Transverse colon (tissue), 4 donors: ENCODE measurements at regions not wholly inside any gene's neighbourhood (a gene's known extent, or its start where the extent isn't known, plus 50 kb on each side); places are given as distances from the start of the nearest gene placed in this dataset.

Experiments
- DNase-seq: peaks from one replicate; pipeline ENCODE4 v3.0.0-alpha.2; 2019
- H3K27ac ChIP-seq, 4 donors: fragments of 200-600 bp; sonication (generic); 2 replicates each; pipeline ENCODE4 v1.5.1; 2016 to 2018; ENCODE audit warnings: inconsistent platforms in 4 of 4
- H3K27me3 ChIP-seq: fragments of 200-600 bp; sonication (generic); 2 replicates; pipeline ENCODE4 v1.5.1; 2017; ENCODE audit warnings: inconsistent platforms
- H3K36me3 ChIP-seq, 4 donors: fragments of 200-600 bp; sonication (generic); 2 replicates each; pipeline ENCODE4 v1.5.1; 2017 to 2019; ENCODE audit warnings: inconsistent platforms in 4 of 4
- H3K4me1 ChIP-seq, 4 donors: fragments of 200-600 bp; sonication (generic); 2 replicates each; pipeline ENCODE4 v1.5.1; 2017 to 2020; ENCODE audit warnings: inconsistent platforms in 4 of 4
- H3K4me3 ChIP-seq, 4 donors: fragments of 200-600 bp; sonication (generic); 1 replicate in 1 of 4; 2 replicates in 3 of 4; pipeline versions ENCODE4 v1.5.1 to v1.6.1; 2017 to 2019; ENCODE audit warnings: inconsistent platforms in 4 of 4
- H3K9me3 ChIP-seq, 2 donors: fragments of 200-600 bp; sonication (generic); 2 replicates each; pipeline ENCODE4 v1.5.1; 2017 to 2019; ENCODE audit warnings: inconsistent platforms in 2 of 2
- EP300 ChIP-seq: sonication (generic); formaldehyde crosslinking; IDR thresholded peaks from one replicate; pipeline ENCODE4 v1.6.1; 2017; ENCODE audit warnings: antibody characterized with exemption, low read depth
- POLR2A ChIP-seq: fragments of 450-650 bp; IDR thresholded peaks from one replicate; pipeline ENCODE4 v1.6.1; 2016; ENCODE audit warnings: antibody characterized with exemption, mild to moderate bottlenecking, moderate library complexity
- POLR2AphosphoS5 ChIP-seq, 3 donors: sonication (generic); formaldehyde crosslinking; IDR thresholded peaks; one replicate each; pipeline ENCODE4 v1.6.1; 2016; ENCODE audit warnings: antibody characterized with exemption in 3 of 3
- WGBS, 2 donors: methylation state at CpG; one replicate each; pipeline ENCODE4 v1.1.5; 2018; ENCODE audit warnings: low coverage in 1 of 2; 5-methylcytosine and 5-hydroxymethylcytosine counted together
- in situ Hi-C, 4 donors: fragments of 200-750 bp; cut with MboI; loops; one replicate each; pipeline versions ENCODE4 v1.15.0 to v1.15.1; 2017; ENCODE audit warnings: low sequenced_read_pairs in 3 of 4, low pct_ligation_motif_present in 1 of 4, low pct_unique_long_range_greater_than_20kb in 1 of 4
- intact Hi-C: fragments of 100-400 bp; cut with DNase I; formaldehyde crosslinking; loops from one replicate; pipeline ENCODE4 v1.15.1; 2023; ENCODE audit warnings: low total_unique reads
- TF ChIP-seq, protein P1 (sequence below), 5 experiments: fragments of 200-600 bp in 3 of 5; fragments of 450-650 bp in 2 of 5; sonication (generic) in 3 of 5; IDR thresholded peaks; 1 replicate in 2 of 5; 2 replicates in 3 of 5; pipeline ENCODE4 v1.5.1; 2016 to 2017; ENCODE audit warnings: antibody characterized with exemption in 5 of 5, inconsistent platforms in 3 of 5, mild to moderate bottlenecking in 2 of 5, moderate library complexity in 1 of 5

DNA sequence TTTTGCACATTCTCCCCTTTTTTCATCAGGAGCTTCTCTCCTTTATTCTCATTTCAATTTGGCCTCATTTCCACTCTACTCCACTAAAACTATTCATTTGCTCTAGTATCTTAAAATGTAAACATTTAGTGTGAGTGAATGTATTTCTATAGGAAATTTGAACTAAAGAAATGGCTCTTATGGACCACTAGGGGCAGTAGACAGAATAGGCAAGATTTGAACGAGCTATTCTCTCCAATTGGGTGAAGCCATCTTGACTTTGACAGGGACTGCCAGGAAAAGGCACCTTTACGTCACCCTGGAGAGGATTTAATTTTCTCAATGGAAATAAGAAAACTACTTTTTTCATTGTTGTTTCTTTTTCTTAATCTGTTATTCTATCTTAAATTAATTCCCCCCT lies 666.3 kb downstream of the DNAH5 start:
- H3K4me1 ChIP-seq: no peaks in the 10 kb centered on the region
- intact Hi-C loops: no loop called here
- no peaks in the 10 kb centered on the region for H3K36me3 ChIP-seq
- no peaks in the 10 kb centered on the region for H3K9me3 ChIP-seq
- H3K4me3 ChIP-seq: no peak overlapping the region
- H3K27ac ChIP-seq: no peak overlapping the region
- no peak for DNase-seq
- H3K27me3 ChIP-seq: no peaks in the 10 kb centered on the region
- 47 to 61% methylated on average over 2 of the region's 2 CpGs for WGBS, 2 donors
- in situ Hi-C loops: no loop called here
- TF ChIP-seq POLR2A: no peak
- TF ChIP-seq, protein P1, sequence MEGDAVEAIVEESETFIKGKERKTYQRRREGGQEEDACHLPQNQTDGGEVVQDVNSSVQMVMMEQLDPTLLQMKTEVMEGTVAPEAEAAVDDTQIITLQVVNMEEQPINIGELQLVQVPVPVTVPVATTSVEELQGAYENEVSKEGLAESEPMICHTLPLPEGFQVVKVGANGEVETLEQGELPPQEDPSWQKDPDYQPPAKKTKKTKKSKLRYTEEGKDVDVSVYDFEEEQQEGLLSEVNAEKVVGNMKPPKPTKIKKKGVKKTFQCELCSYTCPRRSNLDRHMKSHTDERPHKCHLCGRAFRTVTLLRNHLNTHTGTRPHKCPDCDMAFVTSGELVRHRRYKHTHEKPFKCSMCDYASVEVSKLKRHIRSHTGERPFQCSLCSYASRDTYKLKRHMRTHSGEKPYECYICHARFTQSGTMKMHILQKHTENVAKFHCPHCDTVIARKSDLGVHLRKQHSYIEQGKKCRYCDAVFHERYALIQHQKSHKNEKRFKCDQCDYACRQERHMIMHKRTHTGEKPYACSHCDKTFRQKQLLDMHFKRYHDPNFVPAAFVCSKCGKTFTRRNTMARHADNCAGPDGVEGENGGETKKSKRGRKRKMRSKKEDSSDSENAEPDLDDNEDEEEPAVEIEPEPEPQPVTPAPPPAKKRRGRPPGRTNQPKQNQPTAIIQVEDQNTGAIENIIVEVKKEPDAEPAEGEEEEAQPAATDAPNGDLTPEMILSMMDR (IDR thresholded peaks at IDR 0.05): no peak
- no peak for TF ChIP-seq POLR2AphosphoS5 (IDR thresholded peaks at IDR 0.05)
- TF ChIP-seq EP300: no peak

DNA sequence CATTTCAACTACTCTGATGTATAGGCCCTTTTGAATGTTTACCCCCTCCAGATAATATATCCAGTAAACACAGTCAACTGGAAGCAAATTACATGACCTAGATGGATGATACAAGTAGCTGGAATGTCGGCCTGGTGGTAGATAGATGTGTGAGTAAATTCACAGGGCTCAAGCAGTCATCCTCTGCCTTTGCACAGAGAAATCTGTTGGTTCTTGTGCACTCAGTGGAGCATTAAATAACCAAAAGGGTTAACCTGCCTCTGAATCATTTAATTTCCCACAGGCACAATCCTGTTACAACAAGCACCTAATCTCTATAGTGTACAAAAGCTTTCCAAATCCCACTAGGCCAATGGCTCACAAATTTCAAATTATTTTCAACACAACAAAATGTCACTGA lies 668.3 kb downstream of the DNAH5 start:
- DNase-seq: no peak
- Histone ChIP-seq H3K36me3 (no peaks in the 10 kb centered on the region), H3K27ac (no peak overlapping the region), H3K4me3 (no peak overlapping the region), H3K9me3 (no peaks in the 10 kb centered on the region), H3K4me1 (no peaks in the 10 kb centered on the region), H3K27me3 (no peaks in the 10 kb centered on the region)
- intact Hi-C loops (no loop called here), in situ Hi-C loops (no loop called here)
- no peak for TF ChIP-seq POLR2A
- no peak for TF ChIP-seq POLR2AphosphoS5 (IDR thresholded peaks at IDR 0.05)
- TF ChIP-seq, protein P1 (IDR thresholded peaks at IDR 0.05): no peak
- TF ChIP-seq EP300: no peak
- 60 to 63% methylated on average over 1 of the region's 1 CpG for WGBS, 2 donors

DNA sequence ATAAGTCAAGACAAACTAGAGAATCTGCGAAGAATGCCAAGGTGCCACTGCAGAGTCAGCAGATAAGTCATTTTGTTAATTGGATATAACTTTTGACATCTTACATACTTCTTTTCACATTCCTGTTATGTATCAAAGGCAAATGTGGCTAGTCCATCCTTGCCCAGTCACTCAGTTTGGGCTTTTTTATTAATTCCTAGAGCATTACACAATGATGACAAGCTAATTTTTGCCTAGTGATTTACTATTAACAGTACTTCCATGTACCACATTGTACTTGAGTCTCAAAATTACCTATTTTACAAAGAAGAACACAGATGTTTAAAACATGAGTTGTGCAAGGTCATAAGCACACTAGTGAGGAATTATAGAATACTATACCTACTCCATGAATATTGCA lies 680.8 kb downstream of the DNAH5 start:
- Histone ChIP-seq H3K9me3 (no peaks in the 10 kb centered on the region), H3K36me3 (no peaks in the 10 kb centered on the region), H3K27me3 (no peaks in the 10 kb centered on the region), H3K27ac (no peak overlapping the region), H3K4me3 (no peak overlapping the region), H3K4me1 (no peaks in the 10 kb centered on the region)
- WGBS, 2 donors: 85 to 86% methylated on average over 1 of the region's 1 CpG
- in situ Hi-C loops (no loop called here), intact Hi-C loops (no loop called here)
- TF ChIP-seq POLR2A (no peak), EP300 (no peak), POLR2AphosphoS5 (IDR thresholded peaks at IDR 0.05) (no peak)
- TF ChIP-seq, protein P1 (IDR thresholded peaks at IDR 0.05): no peak
- DNase-seq: no peak

DNA sequence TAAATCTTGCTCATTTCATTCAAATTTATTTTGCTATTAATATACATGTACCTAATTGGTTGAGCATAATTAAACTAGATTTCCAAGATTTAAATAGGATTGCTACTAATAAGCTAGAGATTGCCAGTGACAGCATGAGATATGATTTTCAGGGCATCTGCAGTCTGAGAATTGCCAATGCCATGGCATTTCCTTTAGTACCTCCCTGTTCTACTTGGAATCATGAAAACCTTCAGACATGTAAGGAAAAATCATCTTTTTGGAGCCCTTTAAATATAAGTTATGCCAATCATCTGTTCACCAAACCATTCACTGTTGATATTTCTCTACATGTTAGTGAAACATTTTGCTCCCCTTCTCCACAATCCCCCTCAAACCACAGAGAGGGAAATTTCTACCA lies 691.4 kb downstream of the DNAH5 start:
- in situ Hi-C loops: no loop called here
- TF ChIP-seq POLR2A (no peak), POLR2AphosphoS5 (IDR thresholded peaks at IDR 0.05) (no peak), EP300 (no peak)
- TF ChIP-seq, protein P1 (IDR thresholded peaks at IDR 0.05): no peak
- H3K4me1 ChIP-seq: no peaks in the 10 kb centered on the region
- H3K36me3 ChIP-seq: no peaks in the 10 kb centered on the region
- no peak overlapping the region for H3K27ac ChIP-seq
- H3K9me3 ChIP-seq: no peaks in the 10 kb centered on the region
- H3K4me3 ChIP-seq: no peak overlapping the region
- no peak for DNase-seq
- H3K27me3 ChIP-seq: no peaks in the 10 kb centered on the region
- intact Hi-C loops: no loop called here
